ENCODE measurements at regions not wholly inside any gene's neighbourhood (a gene's known extent, or its start where the extent isn't known, plus 50 kb on each side); places are given as distances from the start of the nearest gene placed in this dataset.

GRCh38 chr7:42311195-42311594 is 74.2 kb upstream of the GLI3 start:
- no peak for TF ChIP-seq CTCF (IDR thresholded peaks at IDR 0.05; ENCODE audit: low read depth, low read length)
- DNase-seq = no peak
- no peaks in the 10 kb centered on the region for H3K27me3 ChIP-seq
- no peaks in the 10 kb centered on the region for H3K9me3 ChIP-seq
- H3K4me3 ChIP-seq (ENCODE audit: low read depth, low read length) = no peak overlapping the region
- no peaks in the 10 kb centered on the region for H3K4me1 ChIP-seq
- no peaks in the 10 kb centered on the region for H3K36me3 ChIP-seq

- H3K4me3 ChIP-seq (ENCODE audit: low read depth, low read length) = no peak overlapping the region
- no peaks in the 10 kb centered on the region for H3K27me3 ChIP-seq
- no peak for TF ChIP-seq CTCF (IDR thresholded peaks at IDR 0.05; ENCODE audit: low read depth, low read length)
- H3K36me3 ChIP-seq = no peaks in the 10 kb centered on the region
- H3K4me1 ChIP-seq = no peaks in the 10 kb centered on the region
- H3K9me3 ChIP-seq = no peaks in the 10 kb centered on the region
- no peak for DNase-seq
These were observed 56.0 kb upstream of the GLI3 start for GRCh38 chr7:42292991-42293521.

DNA sequence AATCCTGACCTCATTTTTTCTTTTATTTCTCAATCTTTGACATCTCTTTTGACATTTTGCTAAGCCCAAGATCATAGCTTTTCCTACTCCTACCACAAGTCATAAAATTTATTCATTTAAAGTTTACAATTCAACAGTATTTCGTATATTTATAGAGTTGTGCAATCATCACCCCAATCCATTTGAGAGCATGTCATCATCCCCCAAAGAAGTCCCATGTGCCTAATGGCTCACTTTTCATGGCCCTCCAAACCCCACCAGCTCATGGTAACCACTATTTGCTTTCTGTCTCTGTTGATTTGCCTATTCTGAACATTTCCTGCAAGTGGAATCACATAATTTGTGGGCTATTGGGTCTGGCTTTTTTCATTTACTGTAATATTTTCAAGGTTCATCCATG is 52.5 kb upstream of the GLI3 start:
- H3K9me3 ChIP-seq = no peaks in the 10 kb centered on the region
- no peak for TF ChIP-seq CTCF (IDR thresholded peaks at IDR 0.05; ENCODE audit: low read depth, low read length)
- H3K4me3 ChIP-seq (ENCODE audit: low read depth, low read length) = no peak overlapping the region
- H3K36me3 ChIP-seq = no peaks in the 10 kb centered on the region
- no peaks in the 10 kb centered on the region for H3K4me1 ChIP-seq
- H3K27me3 ChIP-seq = no peaks in the 10 kb centered on the region
- DNase-seq = no peak
